Myocyte (in vitro differentiated cells): ENCODE measurements at regions not wholly inside any gene's neighbourhood (a gene's known extent, or its start where the extent isn't known, plus 50 kb on each side); places are given as distances from the start of the nearest gene placed in this dataset.
A peak's percentile ranks its signal among the peaks of the same experiment; 100 is the strongest.

Experiments used
- DNase-seq: peaks from one replicate; pipeline ENCODE4 v3.0.0-alpha.2; 2012; ENCODE audit warnings: low read depth

GRCh38 chr5:178808886-178809285 lies 50.9 kb upstream of the ZNF354B start:
- DNase-seq, result no peak

GRCh38 chr5:178801021-178801420 lies 58.7 kb upstream of the ZNF354B start:
- no peak for DNase-seq

GRCh38 chr5:178797546-178798440 lies 62.0 kb upstream of the ZNF354B start:
- DNase-seq, result no peak

GRCh38 chr5:178797101-178797521 lies 62.6 kb upstream of the ZNF354B start:
- DNase-seq, result no peak

- no peak for DNase-seq
Observed at GRCh38 chr5:178796165-178796945, 63.4 kb upstream of the ZNF354B start.

GRCh38 chr5:178794433-178794832 lies 64.0 kb upstream of the ZNF354A start:
- no peak for DNase-seq

- DNase-seq, result no peak
Observed at GRCh38 chr5:178793696-178794095, 63.2 kb upstream of the ZNF354A start.

GRCh38 chr5:178793151-178793550 lies 62.7 kb upstream of the ZNF354A start:
- DNase-seq, result no peak

- DNase-seq, result no peak
Observed at GRCh38 chr5:178791976-178792375, 61.5 kb upstream of the ZNF354A start.

- DNase-seq, result no peak
Observed at GRCh38 chr5:178790371-178790770, 59.9 kb upstream of the ZNF354A start.

- no peak for DNase-seq
Observed at GRCh38 chr5:178788381-178789085, 58.1 kb upstream of the ZNF354A start.

- no peak for DNase-seq
Observed at GRCh38 chr5:178787889-178788288, 57.4 kb upstream of the ZNF354A start.

GRCh38 chr5:178786859-178787499 lies 56.5 kb upstream of the ZNF354A start:
- DNase-seq, result peak; percentile 17

GRCh38 chr5:178786417-178786816 lies 56.0 kb upstream of the ZNF354A start:
- no peak for DNase-seq

GRCh38 chr5:178785999-178786398 lies 55.5 kb upstream of the ZNF354A start:
- peak; percentile 20 for DNase-seq

GRCh38 chr5:178784391-178784790 lies 53.9 kb upstream of the ZNF354A start:
- no peak for DNase-seq

GRCh38 chr5:178781936-178782335 lies 51.5 kb upstream of the ZNF354A start:
- DNase-seq, result no peak

GRCh38 chr5:178780581-178781498 lies 50.4 kb upstream of the ZNF354A start:
- DNase-seq, result no peak
